GM10266 (cell line): ENCODE measurements at regions not wholly inside any gene's neighbourhood (a gene's known extent, or its start where the extent isn't known, plus 50 kb on each side); places are given as distances from the start of the nearest gene placed in this dataset.

ENCODE experiments used
- DNase-seq: peaks from one replicate; pipeline ENCODE4 v3.0.0; 2012; ENCODE audit errors: extremely low spot score
- TF ChIP-seq, protein P1 (sequence below): IDR thresholded peaks from 2 replicates; pipeline ENCODE4 v1.5.1; 2012; ENCODE audit warnings: mild to moderate bottlenecking, low read depth; ENCODE audit not compliant: control insufficient read depth, insufficient read depth; ENCODE audit errors: missing control alignments

DNA sequence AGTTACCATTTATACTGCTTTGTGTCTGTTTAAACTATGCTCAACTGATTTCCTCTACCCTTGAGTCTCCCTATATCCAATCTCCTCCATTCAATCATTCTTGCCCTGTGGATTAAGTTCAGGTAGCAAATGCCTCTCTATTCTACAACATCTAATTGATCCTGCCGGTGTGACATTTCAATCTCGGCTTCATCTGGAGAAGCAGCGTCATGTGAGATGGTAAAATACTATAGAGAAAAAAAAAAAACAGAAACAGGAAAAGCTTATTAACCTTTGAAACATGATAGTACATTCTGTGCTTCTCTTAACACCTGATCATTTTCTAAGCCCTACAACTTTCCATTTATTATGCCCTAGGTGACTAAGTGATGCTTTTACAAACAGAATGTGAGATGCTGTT is 89.4 kb downstream of the KCTD12 start:
- TF ChIP-seq, protein P1, sequence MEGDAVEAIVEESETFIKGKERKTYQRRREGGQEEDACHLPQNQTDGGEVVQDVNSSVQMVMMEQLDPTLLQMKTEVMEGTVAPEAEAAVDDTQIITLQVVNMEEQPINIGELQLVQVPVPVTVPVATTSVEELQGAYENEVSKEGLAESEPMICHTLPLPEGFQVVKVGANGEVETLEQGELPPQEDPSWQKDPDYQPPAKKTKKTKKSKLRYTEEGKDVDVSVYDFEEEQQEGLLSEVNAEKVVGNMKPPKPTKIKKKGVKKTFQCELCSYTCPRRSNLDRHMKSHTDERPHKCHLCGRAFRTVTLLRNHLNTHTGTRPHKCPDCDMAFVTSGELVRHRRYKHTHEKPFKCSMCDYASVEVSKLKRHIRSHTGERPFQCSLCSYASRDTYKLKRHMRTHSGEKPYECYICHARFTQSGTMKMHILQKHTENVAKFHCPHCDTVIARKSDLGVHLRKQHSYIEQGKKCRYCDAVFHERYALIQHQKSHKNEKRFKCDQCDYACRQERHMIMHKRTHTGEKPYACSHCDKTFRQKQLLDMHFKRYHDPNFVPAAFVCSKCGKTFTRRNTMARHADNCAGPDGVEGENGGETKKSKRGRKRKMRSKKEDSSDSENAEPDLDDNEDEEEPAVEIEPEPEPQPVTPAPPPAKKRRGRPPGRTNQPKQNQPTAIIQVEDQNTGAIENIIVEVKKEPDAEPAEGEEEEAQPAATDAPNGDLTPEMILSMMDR: no peak
- DNase-seq: no peak

DNA sequence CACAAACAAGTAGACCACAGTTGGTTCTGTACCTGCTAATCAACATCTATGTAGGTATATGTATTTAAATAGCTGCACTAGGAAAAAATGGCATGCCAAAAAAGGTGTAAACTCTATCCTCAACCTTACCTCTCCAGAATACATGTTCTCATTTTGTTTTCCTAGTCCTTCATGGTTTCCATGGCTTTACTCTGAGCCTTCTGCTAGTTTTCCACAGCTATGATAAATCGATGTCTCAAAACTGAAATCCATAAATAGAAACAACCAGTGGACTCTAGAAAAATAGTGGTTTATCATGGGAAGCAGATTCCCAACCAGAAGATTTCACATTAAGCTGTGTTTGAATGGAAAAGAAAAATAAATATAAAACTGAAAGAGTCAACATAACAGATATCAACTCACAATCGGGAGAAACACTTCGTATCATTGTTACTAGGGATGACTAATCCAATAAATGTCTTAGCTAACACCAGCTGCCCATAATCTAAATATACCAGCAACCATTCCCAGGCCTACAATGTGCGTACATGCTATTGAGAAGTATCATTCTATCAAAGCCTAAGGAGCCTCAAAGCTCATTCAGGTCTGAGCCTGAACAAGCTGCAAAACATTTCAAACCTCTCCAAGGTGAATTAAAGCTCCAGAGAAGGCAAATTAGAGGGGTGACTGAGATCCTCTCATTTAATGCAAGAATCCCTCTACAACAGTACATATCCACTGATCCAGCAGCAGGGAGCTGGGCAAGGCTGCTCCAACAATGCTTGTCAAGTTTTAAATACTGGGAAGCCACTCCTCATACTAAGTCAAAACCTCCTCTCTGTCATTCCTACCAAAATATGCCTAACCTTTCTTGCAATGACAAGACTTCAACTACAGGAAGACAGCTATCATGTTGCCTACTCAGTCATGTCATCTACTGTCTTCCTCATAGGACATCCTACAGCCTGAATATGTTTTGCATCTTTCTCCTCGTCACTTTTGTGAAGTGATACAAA is 90.2 kb downstream of the KCTD12 start:
- TF ChIP-seq, protein P1: no peak
- no peak for DNase-seq

DNA sequence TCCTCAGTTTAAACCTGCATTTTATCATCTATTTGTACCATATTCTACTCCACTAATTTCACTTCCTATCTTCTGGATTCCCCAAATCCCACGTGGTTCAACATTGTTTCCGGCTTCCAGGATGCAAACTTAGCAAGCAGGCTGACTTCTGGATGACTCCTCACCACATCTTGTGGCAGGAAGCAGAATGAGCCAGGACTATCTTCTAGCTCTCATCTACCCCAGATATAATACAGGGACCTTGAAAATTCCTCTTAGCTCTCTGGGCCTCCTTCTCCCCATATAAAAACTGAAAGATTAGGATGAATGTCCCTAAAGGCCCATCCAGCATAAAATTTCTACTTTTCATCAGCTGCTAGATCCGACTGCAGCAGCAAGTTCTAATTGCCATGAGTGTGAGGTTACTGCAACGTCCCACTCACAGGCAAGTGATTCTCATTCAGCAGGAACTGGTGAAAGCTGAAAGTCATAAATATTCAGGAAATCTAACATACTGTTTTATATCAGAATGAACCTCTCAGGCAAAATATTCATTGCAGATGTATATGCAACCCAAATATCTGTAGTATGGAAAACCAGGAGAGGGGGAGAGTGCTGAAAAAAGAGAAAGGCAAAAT is 93.4 kb downstream of the KCTD12 start:
- DNase-seq: no peak
- TF ChIP-seq, protein P1: no peak

DNA sequence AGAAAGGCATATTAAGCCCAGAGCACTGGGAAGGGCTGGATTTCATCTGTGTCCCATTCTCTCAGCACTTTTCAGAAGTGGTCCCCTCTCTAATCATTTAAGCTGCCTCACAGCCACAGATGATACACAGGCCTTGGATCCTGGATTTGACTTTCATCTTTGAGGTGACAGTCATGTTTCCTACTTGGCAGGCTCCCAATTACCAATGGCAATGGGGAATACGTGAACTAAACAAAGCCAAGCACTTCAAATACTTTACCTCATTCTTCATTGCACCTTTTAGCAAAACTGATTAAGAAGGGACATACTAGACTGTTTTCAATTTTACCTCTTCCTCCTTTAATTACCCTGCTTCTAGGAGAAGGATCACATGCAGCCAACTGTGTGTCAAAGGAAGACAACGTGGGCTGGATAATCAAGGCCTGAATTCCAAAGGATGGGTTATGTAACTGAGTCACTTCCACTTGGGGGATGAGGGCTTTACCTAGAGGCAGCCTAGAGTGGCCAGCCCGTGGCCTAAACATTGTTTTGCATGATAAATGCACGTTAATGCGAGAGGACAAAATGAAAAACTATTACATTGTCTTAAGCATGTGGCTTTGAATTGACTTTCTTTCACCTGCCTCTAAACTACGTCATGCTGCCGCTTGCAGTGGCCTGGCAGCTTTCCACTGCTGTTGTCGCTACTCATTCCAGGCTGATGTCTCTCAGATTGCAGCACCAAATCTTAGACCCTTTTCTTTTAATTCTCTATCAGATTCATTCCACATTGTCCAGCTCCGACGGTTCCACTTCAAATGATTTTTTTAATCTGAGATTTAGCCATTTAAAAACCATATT is 95.0 kb downstream of the KCTD12 start:
- no peak for DNase-seq

DNA sequence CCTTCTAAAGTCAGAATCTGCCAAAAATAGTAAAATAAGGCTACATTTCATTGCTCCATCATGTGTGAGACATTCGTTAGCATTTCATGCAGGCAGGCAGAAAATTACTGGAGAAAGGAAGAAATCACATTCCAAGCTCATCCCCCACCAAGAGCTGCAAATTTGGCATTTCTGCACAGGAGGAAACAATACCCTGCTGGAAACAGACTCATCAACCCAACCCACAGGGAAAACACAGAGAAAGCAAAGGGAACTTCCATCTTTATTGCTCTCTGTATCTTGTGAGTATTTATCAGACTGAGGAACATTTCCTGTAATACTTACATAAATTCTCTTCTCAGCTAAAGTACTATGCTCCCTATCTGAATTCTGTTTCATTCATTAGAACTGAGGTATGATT is 95.7 kb downstream of the KCTD12 start:
- DNase-seq: no peak
- TF ChIP-seq, protein P1: no peak

More for the DNA sequence above, 95.0 kb downstream of the KCTD12 start:
- TF ChIP-seq, protein P1: no peak

DNA sequence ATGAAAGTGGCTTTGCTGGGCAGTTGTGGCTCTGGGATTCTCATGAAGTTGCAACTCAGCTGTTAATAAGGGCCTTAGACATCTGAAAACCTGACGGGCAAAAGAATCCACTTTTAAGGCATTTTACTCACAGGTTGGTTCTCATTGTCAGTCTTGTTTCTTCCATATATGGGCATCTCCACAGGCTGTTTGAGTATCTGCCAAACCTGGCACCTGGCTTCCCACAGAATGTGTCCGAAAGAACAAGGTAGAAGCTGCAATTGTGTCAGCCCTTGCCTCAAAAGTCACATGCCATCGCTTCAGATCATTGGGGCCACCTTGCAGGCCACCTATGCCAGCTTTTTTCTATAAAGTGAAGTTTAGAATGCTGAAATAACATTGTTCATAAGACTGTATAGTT is 102.4 kb downstream of the KCTD12 start:
- TF ChIP-seq, protein P1: no peak
- no peak for DNase-seq
